HepG2 (cell line): ENCODE measurements at regions not wholly inside any gene's neighbourhood (a gene's known extent, or its start where the extent isn't known, plus 50 kb on each side); places are given as distances from the start of the nearest gene placed in this dataset.

Experiments used
- ATAC-seq: fragments of 200-7000 bp; cut with Tn5 transposase; 3 replicates; pipeline ENCODE4 v1.9.1; 2020; ENCODE audit warnings: mild to moderate bottlenecking, moderate library complexity
- BruUV-seq: library from RNA; stranded (reverse); fragments of 400-500 nt; replicated peaks from 2 replicates; lab custom pipeline; 2021; lab: Mats Ljungman, UMichigan
- CTCF ChIA-PET: fragments of 300-600 bp; formaldehyde crosslinking; extraction: SDS; loops from one replicate; lab custom pipeline; 2021; ENCODE audit warnings: low total read pairs, inconsistent platforms, low intra/inter-chr PET ratio; lab: Yijun Ruan, JAX
- POLR2A ChIA-PET: fragments of 350-600 bp; sonication (Branson Sonifier 250); formaldehyde crosslinking; loops from one replicate; lab custom pipeline; 2020; ENCODE audit warnings: antibody characterized with exemption, inconsistent platforms; lab: Yijun Ruan, JAX
- DNase-seq: peaks from one replicate; pipeline ENCODE4 v3.0.0-alpha.2; 2015; ENCODE audit warnings: low spot score
- FAIRE-seq: peaks from 3 replicates; lab custom pipeline; 2011; peaks lifted over from hg19 to GRCh38; lab: Jason Lieb, UNC
- H2AFZ ChIP-seq: one replicate; pipeline ENCODE4 v1.6.1; 2011; ENCODE audit warnings: low read length, inconsistent platforms
- H3K27ac ChIP-seq: fragments of 300-600 bp; 3 replicates; pipeline ENCODE4 v1.8.0; 2011; ENCODE audit warnings: mixed run types, mild to moderate bottlenecking, mixed read lengths, low read length, inconsistent platforms; ENCODE audit not compliant: insufficient read depth; ENCODE audit errors: extremely low read length
- H3K27me3 ChIP-seq, 2 experiments: fragments of 200-600 bp in 1 of 2; 2 replicates in 1 of 2; 3 replicates in 1 of 2; pipeline versions ENCODE4 v1.6.0 to v1.8.0; 2011; ENCODE audit warnings: low read length in 2 of 2, mild to moderate bottlenecking in 2 of 2, moderate library complexity in 2 of 2, inconsistent platforms in 1 of 2; ENCODE audit not compliant: insufficient read depth in 2 of 2, control insufficient read depth in 1 of 2
- H3K36me3 ChIP-seq, 2 experiments: fragments of 200-600 bp in 1 of 2; replicated peaks in 1 of 2; 2 replicates in 1 of 2; 3 replicates in 1 of 2; pipeline versions ENCODE4 v1.5.1 to v1.8.0; 2011; ENCODE audit warnings: low read length in 2 of 2, inconsistent platforms in 1 of 2; ENCODE audit not compliant: insufficient read depth in 2 of 2, control insufficient read depth in 1 of 2
- H3K4me1 ChIP-seq: 2 replicates; pipeline ENCODE4 v1.5.1; 2012; ENCODE audit warnings: low read length, inconsistent platforms; ENCODE audit not compliant: insufficient read depth
- H3K4me2 ChIP-seq: 2 replicates; pipeline ENCODE4 v1.6.0; 2011; ENCODE audit warnings: low read depth, low read length, inconsistent platforms
- H3K4me3 ChIP-seq, 3 experiments: fragments of 200-600 bp in 1 of 3; sonication (generic), shearing (Covaris generic) in 1 of 3; replicated peaks in 1 of 3; 2 replicates each; pipeline ENCODE4 v1.5.1; 2011 to 2016; ENCODE audit warnings: low read length in 3 of 3, inconsistent platforms in 2 of 3, low read depth in 2 of 3, mild to moderate bottlenecking in 2 of 3, control low read depth in 1 of 3, mixed read lengths in 1 of 3; ENCODE audit not compliant: insufficient read depth in 1 of 3
- H3K79me2 ChIP-seq: one replicate; pipeline ENCODE4 v1.6.1; 2011; ENCODE audit warnings: low read length, inconsistent platforms; ENCODE audit not compliant: insufficient read depth
- H3K9ac ChIP-seq: 2 replicates; pipeline ENCODE4 v1.6.0; 2011; ENCODE audit warnings: mild to moderate bottlenecking, low read depth, low read length, inconsistent platforms; ENCODE audit not compliant: insufficient read depth
- H3K9me3 ChIP-seq: 2 replicates; pipeline ENCODE4 v1.5.1; 2012; ENCODE audit warnings: mild to moderate bottlenecking, low read length
- H4K20me1 ChIP-seq: 2 replicates; pipeline ENCODE4 v1.6.0; 2011; ENCODE audit warnings: inconsistent platforms, mild to moderate bottlenecking, low read length, moderate library complexity; ENCODE audit not compliant: insufficient read depth
- BATF2 ChIP-seq: sonication (generic); formaldehyde crosslinking; IDR thresholded peaks from 2 replicates; pipeline ENCODE4 v1.8.0; 2022; ENCODE audit warnings: mild to moderate bottlenecking, missing genetic modification reagents, moderate library complexity
- FOXO4 ChIP-seq: sonication (generic); formaldehyde crosslinking; conservative IDR thresholded peaks from 2 replicates; pipeline ENCODE4 v1.8.1; 2023; ENCODE audit warnings: missing genetic modification reagents
- GLMP ChIP-seq: sonication (generic); formaldehyde crosslinking; IDR thresholded peaks from 2 replicates; pipeline ENCODE4 v1.9.0; 2021; ENCODE audit warnings: missing genetic modification reagents, mild to moderate bottlenecking, borderline replicate concordance
- NR2C2 ChIP-seq: sonication (generic); formaldehyde crosslinking; IDR thresholded peaks from 2 replicates; pipeline ENCODE4 v1.4.0; 2020; ENCODE audit warnings: missing genetic modification reagents, mild to moderate bottlenecking, moderate library complexity, borderline replicate concordance
- SKI ChIP-seq: fragments of 450-650 bp; IDR thresholded peaks from one replicate; pipeline ENCODE4 v1.6.1; 2018; ENCODE audit warnings: mild to moderate bottlenecking; ENCODE audit not compliant: partially characterized antibody
- YY1 ChIP-seq: IDR thresholded peaks from 2 replicates; pipeline ENCODE4 v1.6.1; 2011; ENCODE audit warnings: low read length, low read depth, moderate library complexity, mild to moderate bottlenecking; ENCODE audit not compliant: insufficient read depth, insufficient replicate concordance
- ZNF234 ChIP-seq: sonication (generic); formaldehyde crosslinking; conservative IDR thresholded peaks from 2 replicates; pipeline ENCODE4 v1.5.1; 2020; ENCODE audit warnings: mild to moderate bottlenecking, missing genetic modification reagents
- ZNF256 ChIP-seq: sonication (generic); formaldehyde crosslinking; conservative IDR thresholded peaks from 2 replicates; pipeline ENCODE4 v1.4.0; 2020; ENCODE audit warnings: missing genetic modification reagents
- ZNF335 ChIP-seq: sonication (generic); formaldehyde crosslinking; IDR thresholded peaks from 2 replicates; pipeline ENCODE4 v1.4.0; 2020; ENCODE audit warnings: missing genetic modification reagents
- ZNF589 ChIP-seq: sonication (generic); formaldehyde crosslinking; conservative IDR thresholded peaks from 2 replicates; pipeline ENCODE4 v1.8.0; 2022; ENCODE audit warnings: mild to moderate bottlenecking, moderate library complexity, missing genetic modification reagents
- ZNF616 ChIP-seq: sonication (generic); formaldehyde crosslinking; IDR thresholded peaks from 2 replicates; pipeline ENCODE4 v1.5.0; 2020; ENCODE audit warnings: low read depth, mild to moderate bottlenecking, missing genetic modification reagents
- ZNF7 ChIP-seq: IDR thresholded peaks from 2 replicates; pipeline ENCODE4 v1.6.1; 2016; ENCODE audit warnings: missing biosample characterization, missing genetic modification reagents
- ZNF704 ChIP-seq: sonication (generic); formaldehyde crosslinking; IDR thresholded peaks from 2 replicates; pipeline ENCODE4 v1.8.1; 2023; ENCODE audit warnings: mild to moderate bottlenecking, inconsistent platforms, moderate library complexity, missing genetic modification reagents, borderline replicate concordance
- ZNF816 ChIP-seq: sonication (generic); formaldehyde crosslinking; IDR thresholded peaks from 2 replicates; pipeline ENCODE4 v1.8.0; 2022; ENCODE audit warnings: missing genetic modification reagents, mild to moderate bottlenecking, borderline replicate concordance
- WGBS: methylation state at CpG from one replicate; pipeline ENCODE4 v1.1.6; 2017; ENCODE audit warnings: low lambda C conversion rate; 5-methylcytosine and 5-hydroxymethylcytosine counted together
- in situ Hi-C: cut with HindIII; loops from 2 replicates; pipeline ENCODE4 v1.10.0; 2017; ENCODE audit warnings: low pct_unique_long_range_greater_than_20kb; ENCODE audit not compliant: extremely low pct_ligation_motif_present
- intact Hi-C: fragments of 100-400 bp; cut with micrococcal nuclease; formaldehyde crosslinking; loops from one replicate; pipeline ENCODE4 v1.10.0; 2022; ENCODE audit not compliant: unreplicated experiment
- TF ChIP-seq, protein P1 (sequence below): IDR thresholded peaks from 2 replicates; pipeline ENCODE4 v1.6.1; 2012; ENCODE audit warnings: inconsistent platforms
- TF ChIP-seq, protein P2 (sequence below): sonication (generic); formaldehyde crosslinking; conservative IDR thresholded peaks from 2 replicates; pipeline ENCODE4 v1.4.0; 2020; ENCODE audit warnings: missing genetic modification reagents

GRCh38 chr11:105203569-105204240, 64.1 kb upstream of the CARD18 start (continued):
- TF ChIP-seq ZNF704 (no peak), ZNF234 (CRISPR knock-in tag) (no peak), ZNF256 (CRISPR knock-in tag) (no peak), YY1 (no peak)

- ChIA-PET POLR2A (interaction anchor here (1.3 to 2.6 kb wide), 3 partner anchors 23 to 234 kb away, joined by 3 to 7 read pairs (median 5); partner anchors contain the start of gene CASP4), CTCF (no interaction called here)
- FAIRE-seq (peak; percentile 82), DNase-seq (peak; percentile 96), ATAC-seq (peak; percentile 96)
- Histone ChIP-seq H3K27ac (peak overlapping the region; percentile 68), H3K4me3 (no peak overlapping the region; a peak in 1 of 6 replicates), H3K9ac (no peak overlapping the region; the same call in none of the 2 replicates), H3K9me3 (no peaks in the 10 kb centered on the region), H3K27me3 (no peaks in the 10 kb centered on the region), H3K4me1 (peaks cover 71% of the 10 kb centered on the region), H2AFZ (no peak overlapping the region), H4K20me1 (no peaks in the 10 kb centered on the region), H3K4me2 (peak overlapping the region; percentile 56), H3K79me2 (no peaks in the 10 kb centered on the region), H3K36me3 (no peaks in the 10 kb centered on the region)
- 2% methylated on average over 3 of the region's 3 CpGs for WGBS
- intact Hi-C loops (loop anchor here (2.0 to 5.0 kb wide), 3 partner anchors 114 to 234 kb away; partner anchors contain the start of gene CASP4), in situ Hi-C loops (no loop called here)
- no TSS peak for BruUV-seq
- TF ChIP-seq, protein P1, sequence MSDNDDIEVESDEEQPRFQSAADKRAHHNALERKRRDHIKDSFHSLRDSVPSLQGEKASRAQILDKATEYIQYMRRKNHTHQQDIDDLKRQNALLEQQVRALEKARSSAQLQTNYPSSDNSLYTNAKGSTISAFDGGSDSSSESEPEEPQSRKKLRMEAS = no peak
- TF ChIP-seq NR2C2 (CRISPR knock-in tag) (no peak), GLMP (CRISPR knock-in tag) (no peak), ZNF616 (CRISPR knock-in tag) (no peak), SKI (peak; percentile 31), ZNF7 (CRISPR knock-in tag) (no peak), ZNF335 (CRISPR knock-in tag) (no peak), ZNF589 (CRISPR knock-in tag) (no peak), ZNF816 (CRISPR knock-in tag) (no peak), BATF2 (CRISPR knock-in tag) (no peak), FOXO4 (CRISPR knock-in tag) (no peak)
- TF ChIP-seq, protein P2, sequence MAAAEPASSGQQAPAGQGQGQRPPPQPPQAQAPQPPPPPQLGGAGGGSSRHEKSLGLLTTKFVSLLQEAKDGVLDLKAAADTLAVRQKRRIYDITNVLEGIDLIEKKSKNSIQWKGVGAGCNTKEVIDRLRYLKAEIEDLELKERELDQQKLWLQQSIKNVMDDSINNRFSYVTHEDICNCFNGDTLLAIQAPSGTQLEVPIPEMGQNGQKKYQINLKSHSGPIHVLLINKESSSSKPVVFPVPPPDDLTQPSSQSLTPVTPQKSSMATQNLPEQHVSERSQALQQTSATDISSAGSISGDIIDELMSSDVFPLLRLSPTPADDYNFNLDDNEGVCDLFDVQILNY (CRISPR knock-in tag) = no peak
Observed at GRCh38 chr11:105202844-105203548, 63.4 kb upstream of the CARD18 start.
